Limb (tissue), 2 donors: ENCODE measurements at regions not wholly inside any gene's neighbourhood (a gene's known extent, or its start where the extent isn't known, plus 50 kb on each side); places are given as distances from the start of the nearest gene placed in this dataset.
"Not testable (repeated sequence)": the region's sequence is repeated elsewhere in the genome, so short reads cannot be mapped to it uniquely, and the experiment has no call there.

Experiments used
- DNase-seq, 2 donors: peaks; one replicate each; pipeline ENCODE4 v3.0.0-alpha.2; 2016; ENCODE audit errors: extremely low spot score in 2 of 2

DNA sequence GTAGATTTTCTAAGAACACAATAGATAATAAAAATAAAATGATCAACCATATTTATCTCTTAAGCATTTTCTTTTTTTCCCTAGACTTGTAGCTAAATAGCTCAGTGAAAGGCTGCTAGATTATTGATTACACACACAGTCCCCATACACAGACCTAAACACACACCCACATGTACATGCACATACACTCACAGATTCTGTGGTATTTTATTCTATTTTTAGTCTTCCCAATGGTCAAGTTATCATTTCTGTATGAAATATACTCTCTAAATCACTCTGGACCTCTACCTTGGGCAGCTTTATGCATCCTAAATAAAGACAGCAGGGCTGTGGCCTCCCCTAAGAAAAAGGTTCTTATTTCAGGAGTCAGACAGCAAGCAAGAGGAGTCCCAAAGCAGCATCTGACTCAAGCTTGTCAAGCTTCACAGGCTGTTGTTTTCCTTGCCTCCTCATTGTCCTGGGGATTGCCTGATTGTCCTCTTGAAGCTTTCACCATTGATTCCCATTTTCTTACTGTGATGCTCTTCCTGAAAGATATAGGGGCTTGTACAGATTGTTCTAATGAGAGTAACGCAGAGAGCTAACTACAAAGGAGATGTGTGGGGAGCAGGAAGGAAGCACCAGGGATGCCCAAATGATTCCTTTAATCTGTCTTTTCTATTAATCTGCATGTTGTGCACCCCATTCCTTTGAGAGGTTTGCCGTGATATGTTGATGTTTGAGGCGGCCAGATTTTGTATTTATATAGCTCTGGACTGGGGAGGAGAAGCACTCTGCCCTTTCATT lies 986.5 kb downstream of the PCDH17 start:
- DNase-seq = no peak

DNA sequence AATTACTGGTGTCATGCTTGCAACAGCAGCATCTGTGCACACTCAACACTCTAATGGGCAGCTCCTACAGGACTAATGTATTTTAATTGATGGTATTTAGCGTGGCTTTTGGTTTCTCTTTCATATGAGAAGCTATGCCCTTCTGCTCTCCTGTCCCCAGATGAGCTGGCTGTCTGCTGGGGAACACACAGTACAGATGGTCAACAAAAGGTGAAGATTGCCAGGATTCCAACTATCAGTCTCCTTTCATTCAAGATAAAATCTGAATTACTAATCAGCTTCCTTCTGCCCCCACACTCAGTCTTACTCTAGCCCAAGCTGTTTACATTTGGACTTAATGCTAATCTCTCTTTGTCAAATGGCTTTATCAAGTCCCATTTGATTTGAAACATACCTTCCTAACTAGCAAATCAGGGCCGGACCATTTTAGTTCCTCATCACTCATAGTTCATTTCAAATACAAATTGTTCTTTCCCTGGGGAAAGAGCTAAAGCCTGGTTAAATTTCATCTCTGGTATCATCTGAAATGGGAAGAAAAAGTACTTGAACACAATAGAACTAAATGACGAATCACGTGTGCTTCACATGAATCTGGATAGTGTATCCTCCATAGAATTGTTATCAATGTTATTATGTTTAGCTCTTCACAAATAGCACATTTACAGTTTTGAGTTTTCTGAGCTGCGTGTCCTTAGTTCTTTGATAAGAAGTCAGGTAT lies 988.0 kb downstream of the PCDH17 start:
- no peak for DNase-seq

DNA sequence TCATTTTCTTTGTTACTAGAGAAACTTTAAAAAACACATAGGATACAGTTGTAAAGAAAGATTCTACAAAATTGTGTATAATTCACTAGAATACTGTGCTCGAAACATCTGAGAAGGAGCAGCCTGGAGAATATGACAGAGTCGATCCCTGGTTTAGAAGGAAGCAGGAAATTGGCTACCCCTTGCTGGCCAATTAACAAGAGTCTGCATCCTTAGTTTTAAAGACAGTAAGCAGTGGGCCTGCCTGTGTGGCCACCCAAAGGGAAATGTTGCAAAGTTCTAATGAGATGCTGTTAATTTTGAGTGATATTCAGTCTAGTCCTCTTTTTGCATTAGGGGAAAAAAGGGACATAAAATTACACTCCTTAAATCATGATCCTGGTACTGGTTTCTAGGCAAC lies 988.6 kb downstream of the PCDH17 start:
- DNase-seq = no peak

DNA sequence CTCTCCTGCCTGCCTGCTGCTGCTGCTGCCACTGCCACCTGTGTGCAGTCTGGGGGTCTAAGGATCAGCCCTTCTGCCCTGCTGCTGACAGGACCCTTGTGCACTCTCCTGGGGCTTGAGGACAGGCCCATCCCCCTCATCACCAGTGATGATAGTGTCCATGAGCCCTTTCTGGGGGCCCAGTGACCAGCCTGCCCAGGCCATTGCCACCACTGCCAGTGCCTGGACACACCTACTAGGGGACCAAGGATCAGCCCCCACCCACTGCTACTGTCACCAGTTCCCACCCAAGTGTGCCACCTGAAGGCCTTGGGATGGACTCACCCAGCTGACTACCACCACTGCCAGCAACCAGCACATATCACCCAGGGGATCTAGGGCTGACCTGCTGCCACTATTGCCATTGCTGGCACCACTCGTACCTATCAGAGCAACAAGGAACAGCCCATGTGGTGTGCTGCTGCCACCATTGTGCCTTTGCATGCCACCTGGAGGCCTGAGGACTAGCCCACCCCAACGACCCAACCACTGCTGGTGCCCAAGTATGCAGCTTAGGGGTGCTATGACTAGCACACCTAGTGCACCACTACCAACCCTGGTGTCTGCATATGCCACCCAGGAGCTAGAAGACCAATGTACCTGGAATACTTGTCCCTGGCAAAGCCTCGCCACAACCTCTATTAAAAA lies 994.3 kb downstream of the PCDH17 start:
- DNase-seq = no peak

DNA sequence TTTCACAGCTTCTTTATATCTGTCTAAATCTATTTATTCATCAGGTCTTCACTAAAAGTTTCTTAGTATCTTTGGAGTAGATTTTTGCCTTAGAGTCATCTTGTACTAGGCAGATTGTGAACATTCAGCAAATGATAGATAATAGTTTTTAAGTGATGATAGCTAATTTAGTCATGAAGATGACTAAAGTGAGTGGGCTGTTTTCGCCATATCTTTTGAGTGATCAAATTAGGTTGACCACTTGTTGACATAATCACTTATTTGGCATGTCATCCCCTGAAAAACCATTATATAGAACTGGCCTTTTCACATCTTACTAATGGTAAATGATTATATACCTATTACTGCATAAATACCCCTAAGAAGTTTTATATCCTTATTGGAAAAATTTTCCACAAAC lies 999.2 kb downstream of the PCDH17 start:
- DNase-seq = no peak

DNA sequence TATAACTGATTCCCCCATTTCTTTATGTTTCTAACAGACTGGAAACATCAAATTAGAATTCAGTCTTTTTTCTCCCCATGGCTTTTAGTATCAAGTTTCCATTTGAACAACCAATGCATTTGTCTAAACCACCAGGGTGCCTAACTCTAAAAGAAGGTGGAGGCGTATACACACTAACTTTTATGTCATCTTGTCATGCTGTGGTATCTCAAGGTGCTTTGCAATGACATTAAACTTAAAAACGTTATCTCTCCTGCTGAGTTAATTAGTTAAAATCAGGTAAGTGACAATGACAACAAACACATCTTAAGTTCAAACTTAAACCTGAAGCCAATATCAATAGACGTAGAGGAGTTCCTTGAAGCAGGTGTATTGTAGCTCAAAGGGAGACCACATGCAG lies 1001.7 kb downstream of the PCDH17 start:
- no peak for DNase-seq

DNA sequence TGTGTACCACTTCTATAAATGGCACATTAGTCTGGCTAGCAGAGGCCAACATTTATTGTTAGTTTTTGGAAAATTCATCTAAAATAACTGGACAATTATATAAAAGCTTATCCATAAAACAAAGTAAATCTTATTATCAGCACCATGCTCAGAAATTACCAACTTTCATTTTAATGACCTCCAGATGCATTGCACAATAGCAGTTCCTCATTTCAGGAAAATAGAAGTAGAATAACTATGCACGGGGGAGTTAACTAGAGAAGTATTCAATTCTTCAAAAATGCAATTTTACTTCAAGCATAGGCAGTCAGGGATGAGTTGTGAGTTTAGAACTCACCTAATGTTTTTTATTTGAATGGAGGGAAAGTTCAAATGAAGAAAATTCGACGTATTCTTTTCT lies 1023.5 kb downstream of the PCDH17 start:
- DNase-seq = peak in 1 of 2 donors; percentile 34

DNA sequence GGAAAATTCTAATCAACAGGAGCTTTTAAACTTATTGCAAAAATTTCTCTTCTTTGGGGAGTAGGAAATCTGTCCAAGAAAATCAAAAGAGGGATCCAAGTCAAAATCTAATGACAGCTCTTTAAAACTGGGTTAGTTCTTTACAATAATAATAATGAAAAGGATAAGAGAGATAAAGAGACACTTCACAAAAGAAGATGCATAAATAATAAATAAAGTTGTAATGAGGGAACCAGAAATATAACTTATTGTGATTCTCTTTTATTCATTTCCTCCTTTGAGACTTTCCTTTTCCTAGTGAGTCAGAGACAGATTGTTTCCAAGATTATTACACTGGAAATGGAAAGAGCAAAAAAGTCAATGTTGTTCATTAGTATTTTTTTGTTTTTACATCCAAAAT lies 1029.3 kb downstream of the PCDH17 start:
- no peak for DNase-seq

DNA sequence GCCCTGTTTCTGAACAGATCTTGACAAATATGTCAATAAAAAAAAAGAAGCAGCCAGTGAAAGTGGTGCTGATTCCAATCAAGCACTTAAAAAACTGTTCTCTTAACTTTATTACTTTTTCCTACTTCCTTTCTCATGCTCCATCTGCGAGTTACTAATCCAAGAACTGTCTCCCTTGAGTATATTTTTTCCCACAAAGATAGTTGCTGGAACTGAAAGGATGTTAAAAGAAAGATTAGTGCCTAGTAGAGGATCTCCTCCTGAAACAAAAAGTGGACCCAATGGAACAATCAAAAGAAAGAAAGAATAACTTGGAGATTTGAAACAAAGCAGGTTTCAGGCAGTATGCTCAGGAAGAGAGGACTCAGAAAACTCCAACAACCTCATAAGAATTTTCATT lies 1034.8 kb downstream of the PCDH17 start:
- peak in 1 of 2 donors; percentile 27 for DNase-seq

DNA sequence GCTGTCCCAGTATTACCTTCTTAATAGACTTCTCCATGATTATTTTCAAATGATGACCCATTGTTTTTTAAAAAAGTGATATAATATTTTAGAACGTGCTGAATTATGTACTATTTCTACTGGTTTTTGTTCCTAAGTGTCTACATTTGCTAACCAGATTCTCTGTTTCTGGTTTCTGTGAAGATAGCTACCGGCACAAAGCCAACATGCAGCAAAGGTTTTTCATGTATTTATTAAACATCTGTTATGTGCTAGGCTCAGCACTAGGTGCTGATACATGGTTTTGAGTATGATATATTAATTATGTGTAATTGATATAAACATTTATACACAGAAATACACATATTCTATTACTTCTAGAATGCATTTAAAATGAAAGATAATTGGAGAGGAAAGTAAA lies 1035.6 kb downstream of the PCDH17 start:
- DNase-seq = no peak

DNA sequence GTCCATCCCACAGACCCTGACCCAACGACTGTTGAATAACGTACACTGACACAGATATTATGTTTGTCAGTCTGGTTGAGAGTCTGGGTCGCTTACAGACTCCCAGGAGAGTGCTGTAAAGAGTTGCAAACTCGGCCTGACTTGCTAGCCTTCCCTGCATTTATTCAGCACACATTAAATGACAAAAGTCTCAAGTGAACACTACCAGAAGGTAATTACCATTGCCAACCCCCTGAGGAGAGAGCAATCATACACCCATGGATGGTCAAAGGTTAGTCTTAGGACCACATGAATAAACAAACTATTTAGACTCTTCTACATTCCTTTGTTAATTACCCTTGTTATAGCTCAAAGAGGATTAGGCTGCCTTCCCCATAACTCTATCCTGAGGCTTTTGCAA lies 1048.6 kb downstream of the PCDH17 start:
- DNase-seq = no peak

DNA sequence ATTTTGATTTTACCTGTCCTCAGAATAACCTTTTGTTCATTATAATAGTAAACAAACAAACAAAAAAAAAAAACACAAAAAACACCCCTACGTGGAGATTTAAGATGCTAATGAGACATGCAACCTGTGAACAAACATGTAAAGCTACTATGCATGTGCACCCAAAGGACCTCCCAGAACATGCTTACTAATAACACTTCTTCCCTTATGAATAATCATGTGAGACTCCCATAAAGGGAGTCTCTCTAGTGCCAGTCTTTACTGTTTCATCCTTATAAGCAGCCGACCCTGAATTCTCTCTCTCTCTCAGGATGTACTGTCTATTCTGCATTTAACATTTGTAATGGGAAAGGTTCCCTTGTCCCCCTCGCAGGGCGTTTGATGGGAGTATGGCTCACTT lies 1051.1 kb downstream of the PCDH17 start:
- DNase-seq = no peak

DNA sequence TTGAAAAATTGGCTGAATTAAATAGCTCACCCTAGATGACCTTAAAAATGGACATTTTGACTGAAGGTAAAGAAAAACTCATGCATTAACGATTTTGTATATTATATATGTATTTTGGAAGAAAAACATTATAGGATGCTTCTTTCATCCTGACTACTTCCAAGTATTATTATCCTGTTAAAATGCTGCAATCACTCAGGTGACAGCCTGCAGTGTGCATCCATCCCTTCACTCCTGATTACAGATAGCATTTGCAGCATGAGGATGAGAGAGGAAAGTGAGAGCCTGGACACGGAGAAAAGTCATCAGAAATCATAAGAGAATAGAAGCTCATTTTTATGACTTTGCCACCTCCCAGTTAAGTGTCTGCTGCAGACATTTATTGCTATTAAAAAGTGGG lies 1055.6 kb downstream of the PCDH17 start:
- DNase-seq = no peak

DNA sequence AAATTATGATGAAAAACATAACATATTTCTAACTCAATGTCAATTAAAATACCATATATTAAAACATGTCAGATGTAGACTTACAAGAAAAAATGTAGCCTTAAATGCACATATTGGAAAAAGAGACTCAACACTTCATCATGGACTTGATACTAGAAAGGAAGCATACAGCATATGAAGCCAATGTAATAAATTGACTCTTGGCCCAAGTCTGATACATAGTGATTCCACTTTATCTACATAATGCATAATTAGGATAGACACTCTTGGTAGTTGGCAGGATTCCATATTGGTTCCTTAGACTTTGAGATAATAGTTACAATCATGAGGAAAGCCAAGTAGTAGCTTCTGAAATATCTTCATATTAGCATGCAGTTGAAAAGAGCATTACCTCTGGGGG lies 1067.0 kb downstream of the PCDH17 start:
- DNase-seq = no peak

DNA sequence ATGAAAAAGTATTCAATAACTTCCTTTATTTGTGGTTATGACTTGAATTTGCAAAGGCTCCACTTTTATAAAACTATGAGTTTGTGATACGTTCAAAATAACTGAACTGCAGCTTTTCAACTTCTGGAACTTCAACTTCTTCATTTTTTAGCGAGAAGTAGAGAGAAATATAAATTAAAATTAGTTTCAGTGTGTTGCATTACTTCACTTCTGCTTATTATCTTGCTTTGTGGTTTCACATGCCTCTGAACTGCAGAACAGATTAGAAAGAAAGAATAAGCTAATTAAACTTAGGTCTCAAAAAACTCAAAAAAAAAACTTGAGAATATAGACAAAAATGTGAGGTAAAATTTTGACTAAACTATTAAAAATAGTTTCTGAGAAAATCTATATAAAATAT lies 1073.4 kb downstream of the PCDH17 start:
- DNase-seq = no peak

DNA sequence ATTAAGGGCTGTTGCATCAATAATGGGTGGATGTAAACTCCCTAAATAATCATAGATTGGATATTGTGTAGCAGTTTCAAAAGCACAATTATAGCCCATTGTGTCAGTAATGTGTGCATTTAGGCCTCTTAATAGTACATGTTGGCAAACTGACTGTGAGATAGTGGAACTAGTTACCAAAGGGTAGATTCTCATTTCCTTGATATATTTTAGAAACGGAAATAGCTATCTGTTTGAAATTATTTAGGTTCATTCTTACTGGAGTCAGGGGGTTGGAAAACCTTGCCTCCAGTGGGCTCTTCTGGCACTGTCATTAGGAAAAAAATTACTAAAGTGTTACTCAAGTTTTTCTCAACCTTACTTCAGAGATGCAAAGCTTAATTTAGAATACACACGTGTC lies 1074.9 kb downstream of the PCDH17 start:
- DNase-seq = no peak

DNA sequence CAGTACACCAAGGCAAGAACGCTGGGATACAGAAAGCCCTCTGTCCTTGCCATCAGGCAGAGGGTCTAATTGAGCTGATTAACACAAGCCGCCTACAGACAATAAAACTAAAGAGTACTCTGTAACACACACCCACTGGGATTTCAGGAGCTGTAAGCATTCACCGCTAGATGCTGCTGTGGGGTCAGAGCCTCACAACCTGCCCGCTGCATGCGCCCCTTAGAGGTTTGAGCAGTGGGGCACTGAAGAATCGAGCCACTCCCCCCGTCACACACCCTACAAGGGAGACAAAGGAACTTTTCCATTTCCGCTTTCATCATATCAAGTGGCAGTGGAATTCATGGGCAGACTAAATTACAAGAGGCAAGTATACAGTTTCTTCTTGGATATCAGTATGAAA lies 1080.6 kb downstream of the PCDH17 start:
- no peak for DNase-seq

DNA sequence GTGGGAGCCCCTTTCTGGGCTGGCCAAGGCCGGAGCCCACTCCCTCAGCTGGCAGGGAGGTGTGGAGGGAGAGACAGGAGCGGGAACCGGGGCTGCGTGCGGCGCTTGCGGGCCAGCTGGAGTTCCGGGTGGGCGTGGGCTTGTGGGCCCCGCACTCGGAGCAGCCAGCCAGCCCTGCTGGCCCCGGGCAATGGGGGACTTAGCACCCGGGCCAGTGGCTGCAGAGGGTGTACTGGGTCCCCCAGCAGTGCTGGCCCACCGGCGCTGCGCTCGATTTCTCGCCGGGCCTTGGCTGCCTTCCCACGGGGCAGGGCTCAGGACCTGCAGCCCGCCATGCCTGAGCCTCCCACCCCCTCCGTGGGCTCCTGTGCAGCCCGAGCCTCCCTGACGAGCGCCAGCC lies 1082.5 kb downstream of the PCDH17 start:
- DNase-seq = not testable (repeated sequence)

DNA sequence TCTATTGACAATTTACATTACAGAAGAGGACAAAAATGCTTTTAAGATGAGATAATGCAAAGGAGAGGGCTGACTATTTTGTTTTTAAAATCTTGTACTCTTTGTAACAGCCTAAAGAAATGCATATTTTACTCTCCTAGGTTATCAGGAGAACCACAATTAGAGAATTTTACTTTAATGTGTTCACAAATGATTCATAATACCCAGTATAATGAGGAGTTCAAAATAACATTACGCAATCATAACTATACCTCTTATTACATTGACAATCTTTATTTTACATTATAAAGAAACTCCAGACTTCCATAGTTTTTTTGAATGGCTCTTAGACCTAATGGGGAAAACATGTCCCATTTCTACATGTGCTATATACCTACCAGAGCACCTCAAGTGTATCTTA lies 1089.7 kb downstream of the PCDH17 start:
- no peak for DNase-seq

DNA sequence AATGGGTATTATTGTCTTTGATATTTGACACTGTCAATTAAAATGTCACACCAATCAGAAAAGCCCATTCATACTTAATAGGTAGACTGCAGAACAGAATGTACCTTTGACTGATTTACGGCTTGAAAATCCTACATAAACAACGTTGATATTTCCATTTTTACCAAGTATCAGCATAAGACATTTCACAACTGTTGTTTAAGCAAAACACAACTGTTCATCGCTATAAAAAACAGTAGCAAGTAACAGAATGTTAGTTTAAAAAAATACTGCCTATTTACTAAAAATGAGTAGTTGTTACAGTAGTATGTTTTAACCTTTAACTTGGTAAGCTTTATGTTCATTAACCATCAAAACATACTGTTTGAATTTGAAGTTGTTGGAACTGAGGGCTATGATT lies 1096.6 kb downstream of the PCDH17 start:
- no peak for DNase-seq

DNA sequence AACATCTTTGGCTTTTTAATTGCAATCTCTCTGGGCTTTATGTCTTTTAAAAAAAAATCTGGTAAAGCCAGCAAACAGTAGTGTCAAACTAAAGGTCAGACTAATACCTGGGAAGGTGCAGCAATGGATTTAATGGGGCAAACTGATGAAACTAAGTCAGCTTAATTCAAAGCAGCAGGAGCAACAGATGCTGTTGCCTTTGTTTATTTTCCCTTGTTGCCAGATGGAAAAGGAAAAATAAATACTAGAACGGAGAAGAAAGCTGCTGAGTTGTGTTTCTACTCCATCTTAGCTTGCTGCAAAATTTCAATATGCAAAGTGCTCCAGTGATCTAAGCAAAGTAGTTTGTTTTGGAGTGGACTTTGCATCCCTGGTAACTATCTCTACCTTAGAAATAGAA lies 1097.8 kb downstream of the PCDH17 start:
- no peak for DNase-seq

DNA sequence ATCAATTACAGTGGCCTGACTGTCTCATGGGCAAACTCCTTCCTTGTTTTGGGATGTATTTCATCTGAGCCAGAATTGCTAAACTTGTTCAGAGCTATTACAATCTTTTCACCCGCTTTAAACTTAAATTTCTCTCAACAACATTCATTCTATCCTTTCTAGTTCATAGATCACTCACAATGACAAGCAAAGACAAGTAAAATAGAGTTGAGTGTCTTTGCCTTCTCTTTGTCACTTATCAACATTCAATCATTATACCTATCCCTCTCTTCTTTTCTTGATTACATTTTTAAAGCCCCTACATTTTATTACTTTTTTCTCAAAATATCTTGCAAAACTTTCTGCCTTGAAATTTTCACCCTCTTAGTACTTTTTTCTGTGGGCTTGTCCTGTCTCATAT lies 1113.1 kb downstream of the PCDH17 start:
- DNase-seq = no peak

DNA sequence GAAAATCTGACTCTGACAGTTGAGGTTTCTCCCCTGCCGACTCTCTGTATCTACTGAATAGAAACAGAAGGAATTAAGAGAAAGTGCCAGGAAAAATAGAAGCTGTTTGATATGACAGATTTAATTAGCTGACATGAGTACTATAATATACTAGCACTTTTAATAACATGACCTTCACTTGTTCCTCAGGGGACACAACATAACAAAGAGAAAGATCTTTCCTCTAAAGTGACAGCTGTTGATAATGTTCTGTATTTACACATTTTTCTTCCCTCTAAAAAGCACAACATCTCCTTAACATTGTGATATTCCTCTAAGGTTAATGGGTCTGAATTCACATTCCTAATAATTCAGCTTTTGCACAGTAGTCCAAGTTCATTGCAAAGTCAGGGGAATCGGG lies 1136.0 kb downstream of the PCDH17 start:
- DNase-seq = no peak
